Muscle of leg (tissue), 3 donors: ENCODE measurements at regions not wholly inside any gene's neighbourhood (a gene's known extent, or its start where the extent isn't known, plus 50 kb on each side); places are given as distances from the start of the nearest gene placed in this dataset.
A peak's percentile ranks its signal among the peaks of the same experiment; 100 is the strongest.

Source experiments
- DNase-seq: peaks from one replicate; pipeline ENCODE4 v3.0.0; 2013
- H3K27ac ChIP-seq: one replicate; pipeline ENCODE4 v1.5.1; 2013; ENCODE audit warnings: mild to moderate bottlenecking, low read length, control low read depth
- H3K27me3 ChIP-seq: one replicate; pipeline ENCODE4 v1.6.1; 2013; ENCODE audit warnings: low read length; ENCODE audit not compliant: control insufficient read depth, insufficient read depth
- H3K36me3 ChIP-seq: one replicate; pipeline ENCODE4 v1.6.1; 2013; ENCODE audit warnings: low read length; ENCODE audit not compliant: control insufficient read depth, insufficient read depth
- H3K4me1 ChIP-seq: one replicate; pipeline ENCODE4 v1.6.1; 2013; ENCODE audit warnings: low read length; ENCODE audit not compliant: control insufficient read depth, insufficient read depth
- H3K4me3 ChIP-seq: one replicate; pipeline ENCODE4 v1.5.1; 2013; ENCODE audit warnings: low read length, control low read depth
- H3K9me3 ChIP-seq: replicated peaks from 2 replicates; pipeline ENCODE4 v1.6.1; 2013; ENCODE audit warnings: low read depth, low read length; ENCODE audit not compliant: control insufficient read depth
- WGBS: methylation state at CpG from one replicate; pipeline ENCODE4 v1.1.5; 2013; ENCODE audit warnings: missing lambda C conversion rate; ENCODE audit not compliant: insufficient coverage; 5-methylcytosine and 5-hydroxymethylcytosine counted together

DNA sequence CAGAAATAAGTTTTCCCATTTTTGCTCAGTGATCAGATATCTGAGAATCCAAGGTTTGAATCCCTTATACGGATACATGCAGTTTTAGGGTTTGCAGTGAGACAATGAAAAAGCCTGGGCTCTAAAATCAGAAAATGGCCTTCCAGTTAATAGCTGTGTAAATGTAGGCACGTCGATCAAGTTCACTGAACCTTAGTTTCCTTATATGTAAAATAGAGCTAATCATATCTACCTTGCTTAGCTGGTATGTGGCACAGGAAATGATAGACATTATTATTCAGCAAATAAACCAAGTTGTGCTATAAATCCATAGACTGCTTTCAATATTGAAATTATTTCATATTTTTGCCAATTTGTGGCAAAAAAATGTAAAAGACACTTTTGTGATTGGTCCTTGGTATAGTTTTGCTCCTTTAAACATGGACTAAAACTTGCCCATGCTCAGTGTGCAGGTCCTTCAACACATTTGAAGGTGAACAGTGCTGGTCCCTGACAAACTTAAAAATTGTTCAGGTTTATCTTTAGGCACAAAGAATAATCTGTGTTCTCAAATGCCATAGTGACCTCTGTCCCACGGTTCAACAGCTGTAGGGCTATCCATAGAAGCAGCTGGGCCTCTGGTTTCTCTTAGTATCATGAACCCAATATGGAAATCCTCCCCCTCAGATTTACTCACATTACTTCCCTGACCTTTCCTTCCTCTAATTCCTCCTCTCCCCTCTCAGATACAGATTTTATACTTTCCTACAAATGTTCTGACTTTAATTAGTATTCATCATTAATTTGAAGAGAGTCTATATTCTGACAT, 51.0 kb downstream of the CCDC54 start:
- Histone ChIP-seq H3K9me3 (no peaks in the 10 kb centered on the region), H3K36me3 (no peaks in the 10 kb centered on the region), H3K4me1 (peaks cover 19% of the 10 kb centered on the region), H3K27ac (peak overlapping the region; percentile 18), H3K4me3 (no peak overlapping the region), H3K27me3 (peaks cover 4% of the 10 kb centered on the region)
- WGBS: 52% methylated on average over 2 of the region's 4 CpGs
- peak; percentile 58 for DNase-seq

DNA sequence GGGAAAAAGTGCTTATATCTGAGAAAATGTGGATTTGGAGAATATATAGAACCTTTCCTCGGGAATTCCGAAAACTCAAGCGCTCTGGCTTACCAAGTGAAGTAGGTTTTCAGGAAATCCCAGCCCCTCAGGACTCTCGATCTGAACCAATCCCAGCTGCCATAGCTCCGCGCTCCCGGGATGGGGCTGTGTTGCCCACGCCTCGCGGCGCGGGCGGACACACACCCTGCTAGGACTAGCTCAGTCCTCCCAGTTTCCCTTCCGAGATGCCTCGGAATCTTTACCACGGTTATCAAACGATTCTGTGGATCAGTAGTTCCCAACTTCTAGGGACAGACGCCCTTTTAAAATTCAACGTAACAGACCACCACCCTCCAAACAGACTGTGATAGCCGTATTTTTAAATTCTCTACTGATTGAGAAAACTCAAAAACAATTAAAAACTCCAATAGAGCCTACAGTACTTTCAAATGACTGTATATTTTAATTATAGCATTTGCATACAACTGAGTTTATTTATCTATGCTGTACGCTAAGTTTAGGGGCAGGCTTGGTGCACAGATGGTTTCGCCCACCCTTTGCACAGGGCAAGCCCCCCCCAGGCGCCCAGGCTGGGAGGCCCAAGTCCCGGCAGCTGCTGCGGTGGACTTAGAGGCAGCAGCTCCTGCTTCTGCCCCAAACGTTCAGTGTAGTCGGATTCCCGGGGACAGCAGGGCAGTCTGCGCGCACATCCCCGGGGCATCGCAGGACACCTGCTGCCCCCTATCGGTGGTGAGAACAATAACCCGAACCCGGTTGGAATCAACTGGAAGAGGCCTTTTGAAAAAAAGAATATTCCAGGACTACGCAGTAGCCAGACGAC, 52.3 kb downstream of the CCDC54 start:
- Histone ChIP-seq H3K9me3 (no peaks in the 10 kb centered on the region), H3K27ac (peak overlapping the region; percentile 87)
- peak; percentile 88 for DNase-seq

DNA sequence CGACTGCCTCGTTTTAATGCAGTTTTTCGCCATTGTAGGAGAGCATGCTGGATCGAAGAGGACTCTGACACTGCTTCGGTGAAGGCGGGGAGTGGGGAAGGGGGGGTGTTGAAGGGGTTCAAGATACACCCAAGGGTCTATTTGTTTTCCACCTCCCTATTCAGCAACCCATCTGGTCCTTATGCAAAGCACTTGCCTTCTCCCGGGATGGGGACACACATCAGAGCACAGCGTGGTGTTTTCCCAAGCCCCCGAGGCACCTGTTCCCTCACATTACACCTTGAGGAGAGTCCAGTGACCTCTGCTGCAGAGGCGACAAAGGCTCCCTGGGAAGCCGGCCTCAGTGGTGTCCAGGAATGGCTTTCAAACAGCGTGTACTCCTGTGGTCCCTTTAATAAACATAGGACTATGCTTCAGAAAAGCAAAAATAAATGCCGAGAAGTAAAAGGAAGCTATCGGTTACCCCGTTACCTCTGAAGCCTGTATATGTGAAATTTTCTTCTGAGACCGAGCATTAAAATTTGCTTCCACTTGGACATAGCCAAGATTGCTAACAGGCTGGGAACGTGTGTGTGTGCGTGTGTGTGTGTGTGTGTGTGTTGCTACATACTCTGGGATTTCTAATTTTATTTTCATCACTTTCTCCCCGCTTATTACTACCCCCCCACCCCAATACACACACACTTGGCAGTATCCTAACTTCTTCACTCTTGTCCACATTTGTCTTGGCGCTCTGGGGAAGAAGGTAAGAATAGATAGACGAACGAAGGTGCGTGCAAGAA, 53.2 kb downstream of the CCDC54 start:
- peak overlapping the region; percentile 64 for H3K4me3 ChIP-seq
- H3K9me3 ChIP-seq: no peaks in the 10 kb centered on the region
- peaks cover 4% of the 10 kb centered on the region for H3K27me3 ChIP-seq
- WGBS: 0% methylated on average over 8 of the region's 23 CpGs
- H3K27ac ChIP-seq: peak overlapping the region; percentile 87
- H3K36me3 ChIP-seq: no peaks in the 10 kb centered on the region
- peak; percentile 47 for DNase-seq
- H3K4me1 ChIP-seq: peaks cover 19% of the 10 kb centered on the region

More for the DNA sequence above, 52.3 kb downstream of the CCDC54 start:
- H3K27me3 ChIP-seq: peaks cover 4% of the 10 kb centered on the region
- peak overlapping the region; percentile 64 for H3K4me3 ChIP-seq
- H3K36me3 ChIP-seq: no peaks in the 10 kb centered on the region
- 1% methylated on average over 30 of the region's 37 CpGs for WGBS
- H3K4me1 ChIP-seq: peaks cover 19% of the 10 kb centered on the region

DNA sequence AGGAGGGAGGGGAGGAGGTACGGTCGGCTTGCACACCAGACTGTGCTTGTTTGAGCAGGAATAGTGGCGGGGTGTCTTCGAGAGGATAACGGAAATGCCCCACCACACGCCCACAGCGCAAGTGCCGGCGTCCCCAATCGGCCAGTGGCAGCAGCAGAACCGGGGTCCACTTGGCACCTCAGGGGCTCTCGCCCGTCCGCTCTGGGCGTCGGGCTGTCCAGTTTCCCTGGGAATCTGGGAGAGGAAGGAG, 53.7 kb downstream of the CCDC54 start:
- Histone ChIP-seq H3K27ac (peak overlapping the region; percentile 87), H3K36me3 (no peaks in the 10 kb centered on the region), H3K9me3 (no peaks in the 10 kb centered on the region), H3K4me3 (peak overlapping the region; percentile 64), H3K27me3 (peaks cover 4% of the 10 kb centered on the region), H3K4me1 (peaks cover 19% of the 10 kb centered on the region)
- DNase-seq: peak; percentile 45
- WGBS: 3% methylated on average over 5 of the region's 16 CpGs

DNA sequence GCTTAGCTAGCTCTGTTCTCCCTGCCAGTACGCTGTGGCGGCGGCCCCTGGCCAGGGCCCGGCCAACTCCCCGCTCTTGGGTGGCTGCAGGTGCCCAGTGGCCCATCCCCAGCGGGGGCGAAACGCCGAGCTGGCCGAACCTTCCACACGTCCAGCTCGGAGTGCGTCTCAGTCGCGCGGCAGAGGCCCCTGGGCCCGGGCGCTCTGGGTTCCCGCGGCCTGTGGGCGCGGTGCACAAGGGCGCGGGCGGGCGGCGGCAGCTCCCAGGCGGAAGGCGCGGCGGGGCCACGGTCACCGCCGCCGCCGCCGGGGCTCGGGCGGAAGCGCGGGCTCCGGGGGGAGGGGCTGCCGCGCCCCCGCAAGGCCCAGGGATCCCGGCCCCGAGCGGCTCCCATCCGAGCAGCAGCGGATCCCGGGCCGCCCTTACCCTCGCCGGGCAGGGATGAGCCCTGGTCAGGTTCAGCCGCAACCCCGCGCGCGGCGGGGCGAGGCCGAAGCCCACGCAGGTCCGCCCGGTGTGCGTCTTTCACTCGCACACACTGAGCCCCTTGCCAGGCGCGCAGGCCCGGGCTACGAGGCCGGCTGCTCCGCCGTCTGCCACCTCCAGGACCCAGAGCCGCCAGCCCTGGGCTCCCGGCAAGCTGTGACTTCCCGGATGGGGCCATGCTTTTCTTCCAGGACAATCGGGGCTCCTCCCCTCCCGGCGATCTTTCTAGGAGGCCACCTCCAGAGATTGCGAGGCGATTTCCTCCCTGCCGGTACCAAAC, 54.2 kb downstream of the CCDC54 start:
- H3K9me3 ChIP-seq: no peaks in the 10 kb centered on the region
- no peaks in the 10 kb centered on the region for H3K36me3 ChIP-seq
- H3K27me3 ChIP-seq: peaks cover 4% of the 10 kb centered on the region
- H3K4me1 ChIP-seq: peaks cover 19% of the 10 kb centered on the region
- WGBS: under 1% methylated on average over 80 of the region's 83 CpGs
- H3K27ac ChIP-seq: peak overlapping the region; percentile 92
- H3K4me3 ChIP-seq: peak overlapping the region; percentile 64
- DNase-seq: peak; percentile 80

DNA sequence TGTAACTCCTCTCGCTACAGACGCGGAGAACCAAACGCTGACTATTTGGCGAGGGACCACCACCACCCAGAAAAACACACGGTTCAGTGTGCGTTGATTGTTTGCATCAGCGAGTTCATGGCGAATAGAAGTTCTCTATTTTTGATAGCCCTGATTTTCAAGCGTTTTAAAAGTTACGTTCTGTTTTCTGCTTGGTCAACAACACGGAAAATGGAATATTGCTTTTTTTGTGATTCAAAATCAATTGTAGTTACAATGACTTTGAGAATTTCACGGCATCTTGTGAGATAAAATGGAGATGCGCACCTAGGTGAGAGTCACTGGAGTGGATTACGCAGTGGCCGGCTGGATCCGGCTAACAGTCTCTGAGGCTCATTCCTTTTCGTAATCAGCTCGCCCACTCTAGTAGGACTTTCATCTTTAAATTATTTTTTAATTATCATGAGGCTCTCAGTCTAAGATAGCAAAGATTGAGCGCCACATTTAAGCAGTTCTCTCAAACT, 54.8 kb downstream of the CCDC54 start:
- Histone ChIP-seq H3K4me3 (peak overlapping the region; percentile 64), H3K36me3 (no peaks in the 10 kb centered on the region), H3K9me3 (no peaks in the 10 kb centered on the region), H3K4me1 (peaks cover 19% of the 10 kb centered on the region), H3K27ac (peak overlapping the region; percentile 92), H3K27me3 (peaks cover 4% of the 10 kb centered on the region)
- WGBS: 0% methylated on average over 10 of the region's 20 CpGs
- DNase-seq: peak; percentile 29

DNA sequence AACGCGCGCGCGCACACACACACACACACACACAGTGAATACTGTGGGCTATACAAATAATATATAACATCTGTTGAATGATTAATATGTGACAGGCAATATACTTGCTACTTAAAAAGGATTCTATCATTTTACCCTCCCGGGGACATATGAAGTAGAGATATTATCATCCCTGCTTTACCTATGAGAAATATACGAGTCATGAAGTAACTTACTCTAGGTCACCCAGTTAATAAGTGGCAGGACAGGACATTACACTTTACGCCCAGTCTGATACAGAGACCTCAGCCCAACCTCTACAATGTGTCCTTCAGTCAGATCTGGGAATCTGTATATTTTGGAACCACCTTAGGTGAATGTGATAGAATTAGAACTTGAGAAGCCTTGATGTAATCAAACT, 55.4 kb downstream of the CCDC54 start:
- Histone ChIP-seq H3K4me1 (peaks cover 19% of the 10 kb centered on the region), H3K36me3 (no peaks in the 10 kb centered on the region), H3K4me3 (no peak overlapping the region), H3K9me3 (no peaks in the 10 kb centered on the region), H3K27me3 (peaks cover 4% of the 10 kb centered on the region), H3K27ac (peak overlapping the region; percentile 92)
- 83% methylated on average over 1 of the region's 8 CpGs for WGBS
- DNase-seq: no peak

DNA sequence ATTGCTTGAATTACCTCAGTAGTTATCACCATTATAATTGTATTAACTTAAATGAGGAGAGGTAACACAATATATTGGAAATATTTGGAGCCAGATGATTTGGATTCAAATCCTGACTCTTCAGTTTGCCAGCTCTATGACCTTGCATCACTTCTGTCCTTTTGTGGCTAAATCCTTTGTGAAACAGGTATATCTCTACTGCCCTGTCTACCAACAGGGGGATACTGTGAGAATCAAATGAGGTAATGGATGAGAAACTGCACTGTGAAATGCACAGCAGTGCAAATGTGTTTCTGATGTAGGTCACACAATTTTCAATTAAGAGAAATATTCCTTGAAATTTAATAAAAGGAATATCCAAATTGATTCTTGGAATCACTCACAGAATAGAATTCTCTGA, 58.8 kb downstream of the CCDC54 start:
- no peak overlapping the region for H3K4me3 ChIP-seq
- no peaks in the 10 kb centered on the region for H3K36me3 ChIP-seq
- peaks cover 2% of the 10 kb centered on the region for H3K27me3 ChIP-seq
- no peak for DNase-seq
- peaks cover 2% of the 10 kb centered on the region for H3K4me1 ChIP-seq
- no peak overlapping the region for H3K27ac ChIP-seq
- H3K9me3 ChIP-seq: no peaks in the 10 kb centered on the region

DNA sequence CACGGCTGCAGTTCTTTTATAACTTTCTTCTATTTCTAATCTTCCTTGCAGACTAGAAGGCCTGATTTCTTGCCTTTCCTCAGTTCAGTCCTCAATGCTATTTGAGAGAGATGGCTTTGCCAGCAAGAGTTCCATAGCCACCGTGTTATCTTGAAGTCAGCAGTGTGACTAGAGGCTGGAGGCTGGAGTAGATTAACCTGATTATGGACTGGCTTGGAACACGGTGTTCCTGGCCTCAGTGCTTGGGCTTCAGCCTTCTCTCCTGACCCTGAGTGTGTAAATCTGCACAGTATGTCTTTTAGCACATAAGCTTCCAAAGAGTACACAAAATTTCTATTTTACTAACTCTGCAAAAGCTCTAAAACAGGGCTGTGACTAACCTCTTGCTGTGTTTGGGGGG, 61.4 kb downstream of the CCDC54 start:
- H3K27ac ChIP-seq: no peak overlapping the region
- DNase-seq: no peak
- H3K9me3 ChIP-seq: no peaks in the 10 kb centered on the region
- H3K4me1 ChIP-seq: no peaks in the 10 kb centered on the region
- H3K27me3 ChIP-seq: no peaks in the 10 kb centered on the region
- no peaks in the 10 kb centered on the region for H3K36me3 ChIP-seq
- WGBS: 50% methylated on average over 1 of the region's 3 CpGs
- no peak overlapping the region for H3K4me3 ChIP-seq
